Osteoblast (primary cell): ENCODE measurements at regions not wholly inside any gene's neighbourhood (a gene's known extent, or its start where the extent isn't known, plus 50 kb on each side); places are given as distances from the start of the nearest gene placed in this dataset.

Experiments used
- DNase-seq: peaks from one replicate; pipeline ENCODE4 v3.0.0; 2011; ENCODE audit warnings: low spot score, mixed read lengths; ENCODE audit not compliant: insufficient read length; ENCODE audit errors: missing footprints
- H2AFZ ChIP-seq: 2 replicates; pipeline ENCODE4 v1.6.0; 2011; ENCODE audit warnings: mild to moderate bottlenecking, low read length
- H3K27ac ChIP-seq: 2 replicates; pipeline ENCODE4 v1.5.1; 2011; ENCODE audit warnings: mild to moderate bottlenecking, low read depth, low read length, moderate library complexity
- H3K27me3 ChIP-seq: 2 replicates; pipeline ENCODE4 v1.6.0; 2012; ENCODE audit warnings: mild to moderate bottlenecking, control low read depth, inconsistent platforms, low read length, moderate library complexity; ENCODE audit not compliant: insufficient read depth
- H3K36me3 ChIP-seq: 2 replicates; pipeline ENCODE4 v1.5.1; 2011; ENCODE audit warnings: mild to moderate bottlenecking, low read length, control low read depth, moderate library complexity; ENCODE audit not compliant: insufficient read depth
- H3K4me1 ChIP-seq: 2 replicates; pipeline ENCODE4 v1.5.1; 2011; ENCODE audit warnings: mild to moderate bottlenecking, low read length, control low read depth, moderate library complexity; ENCODE audit not compliant: insufficient read depth
- H3K4me2 ChIP-seq: 2 replicates; pipeline ENCODE4 v1.6.0; 2011; ENCODE audit warnings: mild to moderate bottlenecking, low read length; ENCODE audit not compliant: insufficient read depth
- H3K4me3 ChIP-seq: fragments of 200-600 bp; sonication (generic); 3 replicates; pipeline ENCODE4 v1.5.1; 2012; ENCODE audit warnings: mild to moderate bottlenecking, low read length, inconsistent platforms; ENCODE audit not compliant: insufficient read depth
- H3K79me2 ChIP-seq: 2 replicates; pipeline ENCODE4 v1.6.0; 2012; ENCODE audit warnings: mild to moderate bottlenecking, low read length, control low read depth, inconsistent platforms; ENCODE audit not compliant: insufficient read depth
- H3K9me3 ChIP-seq: 2 replicates; pipeline ENCODE4 v1.5.1; 2011; ENCODE audit warnings: low read depth, low read length, control low read depth
- H4K20me1 ChIP-seq: 2 replicates; pipeline ENCODE4 v1.6.0; 2012; ENCODE audit warnings: mild to moderate bottlenecking, low read length, control low read depth; ENCODE audit not compliant: insufficient read depth
- TF ChIP-seq, protein P1 (sequence below): IDR thresholded peaks from 2 replicates; pipeline ENCODE4 v1.5.1; 2011; ENCODE audit warnings: mild to moderate bottlenecking, low read depth, low read length, moderate library complexity; ENCODE audit errors: extremely low read depth

DNA sequence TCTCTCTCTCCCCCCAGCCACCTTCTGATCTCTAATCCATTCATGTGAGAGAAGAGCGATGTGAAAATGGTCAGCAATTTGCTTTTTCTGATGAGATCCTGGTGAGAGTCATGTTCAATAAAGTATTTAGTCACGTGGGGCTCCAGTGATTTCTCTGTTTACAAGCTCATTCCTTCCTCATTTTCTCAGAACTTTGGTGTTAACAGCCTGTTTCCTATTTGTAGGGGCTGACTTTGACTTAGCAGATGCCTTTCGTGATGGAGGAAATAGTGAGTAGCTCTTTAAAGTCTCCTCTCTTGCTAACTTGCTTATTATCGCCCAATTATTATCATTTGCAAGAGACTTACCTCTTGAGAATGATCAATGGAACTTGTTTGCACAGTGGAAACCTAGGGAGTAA is 72.6 kb upstream of the CD99 start:
- TF ChIP-seq, protein P1, sequence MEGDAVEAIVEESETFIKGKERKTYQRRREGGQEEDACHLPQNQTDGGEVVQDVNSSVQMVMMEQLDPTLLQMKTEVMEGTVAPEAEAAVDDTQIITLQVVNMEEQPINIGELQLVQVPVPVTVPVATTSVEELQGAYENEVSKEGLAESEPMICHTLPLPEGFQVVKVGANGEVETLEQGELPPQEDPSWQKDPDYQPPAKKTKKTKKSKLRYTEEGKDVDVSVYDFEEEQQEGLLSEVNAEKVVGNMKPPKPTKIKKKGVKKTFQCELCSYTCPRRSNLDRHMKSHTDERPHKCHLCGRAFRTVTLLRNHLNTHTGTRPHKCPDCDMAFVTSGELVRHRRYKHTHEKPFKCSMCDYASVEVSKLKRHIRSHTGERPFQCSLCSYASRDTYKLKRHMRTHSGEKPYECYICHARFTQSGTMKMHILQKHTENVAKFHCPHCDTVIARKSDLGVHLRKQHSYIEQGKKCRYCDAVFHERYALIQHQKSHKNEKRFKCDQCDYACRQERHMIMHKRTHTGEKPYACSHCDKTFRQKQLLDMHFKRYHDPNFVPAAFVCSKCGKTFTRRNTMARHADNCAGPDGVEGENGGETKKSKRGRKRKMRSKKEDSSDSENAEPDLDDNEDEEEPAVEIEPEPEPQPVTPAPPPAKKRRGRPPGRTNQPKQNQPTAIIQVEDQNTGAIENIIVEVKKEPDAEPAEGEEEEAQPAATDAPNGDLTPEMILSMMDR = no peak
- Histone ChIP-seq H3K4me1 (peaks cover 5% of the 10 kb centered on the region), H3K27ac (no peak overlapping the region)

DNA sequence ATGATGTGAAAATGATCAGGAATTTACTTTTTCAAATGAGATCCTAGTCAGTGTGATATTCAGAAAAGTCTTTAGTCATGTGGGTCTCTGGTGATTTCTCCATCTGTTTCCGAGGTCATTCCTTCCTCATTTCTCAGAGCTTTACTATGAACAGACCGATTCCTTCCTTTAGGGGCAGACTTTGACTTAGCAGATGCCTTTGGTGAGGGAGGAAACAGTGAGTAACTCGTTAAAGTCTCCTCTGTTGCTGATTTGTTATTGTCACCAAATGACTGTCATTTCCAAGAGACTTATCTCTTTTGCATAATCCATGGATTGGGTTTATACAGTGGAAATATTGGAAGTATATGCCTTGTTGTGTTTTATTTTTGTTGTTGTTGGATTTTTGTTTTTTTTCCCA is 76.2 kb upstream of the CD99 start:
- H4K20me1 ChIP-seq = no peaks in the 10 kb centered on the region
- peak overlapping the region; percentile 90 for H2AFZ ChIP-seq
- no peak overlapping the region for H3K4me3 ChIP-seq
- peak; percentile 91 for DNase-seq
- TF ChIP-seq, protein P1 = peak; percentile 79
- no peaks in the 10 kb centered on the region for H3K36me3 ChIP-seq
- peaks cover 12% of the 10 kb centered on the region for H3K4me1 ChIP-seq
- no peaks in the 10 kb centered on the region for H3K27me3 ChIP-seq
- H3K4me2 ChIP-seq = peak overlapping the region; percentile 6
- H3K9me3 ChIP-seq = no peaks in the 10 kb centered on the region
- peak overlapping the region; percentile 76 for H3K27ac ChIP-seq
- H3K79me2 ChIP-seq = no peaks in the 10 kb centered on the region

More for the DNA sequence above, 72.6 kb upstream of the CD99 start:
- Histone ChIP-seq H3K36me3 (no peaks in the 10 kb centered on the region), H3K27me3 (no peaks in the 10 kb centered on the region), H3K9me3 (no peaks in the 10 kb centered on the region), H3K4me3 (no peak overlapping the region), H3K79me2 (no peaks in the 10 kb centered on the region), H4K20me1 (no peaks in the 10 kb centered on the region), H2AFZ (no peak overlapping the region), H3K4me2 (no peak overlapping the region)
- no peak for DNase-seq

DNA sequence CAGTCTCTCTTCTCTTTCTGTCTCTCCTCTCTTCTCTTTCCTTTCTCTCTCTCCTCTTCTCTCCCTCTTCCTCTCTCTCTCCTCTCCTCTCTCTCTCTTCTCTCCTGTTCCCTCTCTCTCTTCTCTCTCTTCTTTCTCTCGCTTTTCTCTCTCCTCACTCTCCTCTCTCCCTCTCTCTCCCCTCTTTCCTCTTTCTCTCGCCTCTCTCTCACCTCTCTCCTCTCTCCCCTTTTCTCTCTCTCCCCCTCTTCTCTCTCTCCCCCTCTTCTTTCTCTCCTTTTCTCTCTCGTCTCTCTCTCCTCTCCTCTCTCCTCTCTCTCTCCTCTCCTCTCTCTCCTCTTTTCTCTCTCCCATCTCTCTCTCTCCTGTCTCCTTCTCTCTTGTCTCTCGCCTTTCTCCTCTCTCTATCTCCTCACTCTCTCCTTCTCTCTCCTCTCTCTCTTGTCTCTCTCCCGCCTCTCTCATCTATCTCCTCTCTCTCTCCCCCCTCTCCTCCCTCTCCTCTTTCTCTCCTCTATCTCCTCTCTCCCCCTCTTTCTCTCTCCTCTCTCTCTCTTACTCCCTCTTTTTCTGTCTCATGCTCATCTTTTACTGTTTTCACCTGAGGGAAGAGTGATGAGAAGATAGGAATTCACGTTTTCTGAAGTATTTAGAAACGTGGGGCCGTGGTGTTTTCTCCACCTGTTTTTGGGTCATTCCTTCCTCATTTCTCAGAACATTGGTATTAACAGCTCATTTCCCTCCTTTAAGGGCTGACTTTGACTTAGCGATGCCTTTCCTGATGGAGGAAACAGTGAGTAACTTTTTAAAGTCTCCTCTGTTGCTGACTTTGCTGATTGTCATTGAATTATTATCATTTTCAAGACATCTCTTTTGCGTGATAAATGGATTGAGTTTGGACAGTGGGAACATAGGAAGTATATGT is 80.6 kb upstream of the CD99 start:
- peak overlapping the region; percentile 52 for H2AFZ ChIP-seq
- H3K4me2 ChIP-seq = peak overlapping the region; percentile 91
- TF ChIP-seq, protein P1 = no peak
- no peaks in the 10 kb centered on the region for H3K9me3 ChIP-seq
- no peaks in the 10 kb centered on the region for H3K36me3 ChIP-seq
- peaks cover 12% of the 10 kb centered on the region for H3K4me1 ChIP-seq
- H4K20me1 ChIP-seq = no peaks in the 10 kb centered on the region
- no peaks in the 10 kb centered on the region for H3K27me3 ChIP-seq
- no peaks in the 10 kb centered on the region for H3K79me2 ChIP-seq
- peak overlapping the region; percentile 87 for H3K4me3 ChIP-seq
- DNase-seq = no peak
- no peak overlapping the region for H3K27ac ChIP-seq

DNA sequence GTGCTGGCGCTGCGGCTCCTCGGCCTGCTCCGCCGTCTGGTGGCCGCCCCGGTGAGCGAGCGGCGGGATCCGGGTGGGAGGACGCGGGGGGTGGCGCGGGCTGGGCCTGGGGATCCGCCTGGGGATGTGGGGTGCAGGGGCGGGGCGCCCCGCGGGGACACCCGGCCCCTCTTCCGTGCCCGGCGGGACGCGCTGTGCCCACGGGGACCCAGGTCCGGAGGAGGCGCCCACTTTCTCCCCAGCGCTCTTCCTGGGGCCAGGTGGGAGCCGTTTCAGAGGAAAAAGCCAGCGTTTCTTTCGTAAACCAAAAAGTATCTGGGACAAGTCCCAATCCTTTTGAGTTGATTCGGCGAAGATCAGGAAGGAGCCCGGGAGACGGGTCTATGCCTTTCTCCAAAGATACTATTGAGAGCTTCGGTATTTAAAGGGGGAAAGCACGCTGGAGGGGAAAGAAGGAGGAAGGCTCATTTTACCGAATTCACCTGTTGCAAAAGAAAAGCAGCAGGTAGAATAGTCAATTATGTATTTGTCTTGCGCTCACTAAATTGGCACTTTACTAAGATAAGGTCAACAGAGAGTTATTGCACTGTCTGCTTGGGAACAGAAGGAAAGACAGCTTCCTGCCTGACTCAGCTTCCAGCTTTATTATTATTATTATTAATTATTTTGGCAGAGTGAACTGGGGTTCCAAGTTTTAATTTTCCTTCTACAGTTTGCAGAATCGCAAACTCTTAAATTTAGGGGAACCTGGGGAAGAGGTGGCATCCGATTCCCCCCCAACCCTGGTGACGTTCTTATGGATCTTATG is 81.5 kb upstream of the CD99 start:
- Histone ChIP-seq H3K27ac (no peak overlapping the region), H3K4me2 (peak overlapping the region; percentile 91), H3K27me3 (no peaks in the 10 kb centered on the region), H2AFZ (peak overlapping the region; percentile 63), H4K20me1 (no peaks in the 10 kb centered on the region), H3K4me1 (peaks cover 10% of the 10 kb centered on the region), H3K36me3 (no peaks in the 10 kb centered on the region), H3K79me2 (no peaks in the 10 kb centered on the region), H3K4me3 (peak overlapping the region; percentile 87), H3K9me3 (no peaks in the 10 kb centered on the region)
- no peak for DNase-seq
- TF ChIP-seq, protein P1 = no peak
